HG02588 (cell line): ENCODE measurements at regions not wholly inside any gene's neighbourhood (a gene's known extent, or its start where the extent isn't known, plus 50 kb on each side); places are given as distances from the start of the nearest gene placed in this dataset.
"Not testable (repeated sequence)": the region's sequence is repeated elsewhere in the genome, so short reads cannot be mapped to it uniquely, and the experiment has no call there.

Experiments used
- ATAC-seq: cut with Tn5 transposase; IDR thresholded peaks from one replicate; pipeline ENCODE4 v1.9.1; 2021; ENCODE audit warnings: mild to moderate bottlenecking, moderate library complexity; ENCODE audit not compliant: unreplicated experiment

DNA sequence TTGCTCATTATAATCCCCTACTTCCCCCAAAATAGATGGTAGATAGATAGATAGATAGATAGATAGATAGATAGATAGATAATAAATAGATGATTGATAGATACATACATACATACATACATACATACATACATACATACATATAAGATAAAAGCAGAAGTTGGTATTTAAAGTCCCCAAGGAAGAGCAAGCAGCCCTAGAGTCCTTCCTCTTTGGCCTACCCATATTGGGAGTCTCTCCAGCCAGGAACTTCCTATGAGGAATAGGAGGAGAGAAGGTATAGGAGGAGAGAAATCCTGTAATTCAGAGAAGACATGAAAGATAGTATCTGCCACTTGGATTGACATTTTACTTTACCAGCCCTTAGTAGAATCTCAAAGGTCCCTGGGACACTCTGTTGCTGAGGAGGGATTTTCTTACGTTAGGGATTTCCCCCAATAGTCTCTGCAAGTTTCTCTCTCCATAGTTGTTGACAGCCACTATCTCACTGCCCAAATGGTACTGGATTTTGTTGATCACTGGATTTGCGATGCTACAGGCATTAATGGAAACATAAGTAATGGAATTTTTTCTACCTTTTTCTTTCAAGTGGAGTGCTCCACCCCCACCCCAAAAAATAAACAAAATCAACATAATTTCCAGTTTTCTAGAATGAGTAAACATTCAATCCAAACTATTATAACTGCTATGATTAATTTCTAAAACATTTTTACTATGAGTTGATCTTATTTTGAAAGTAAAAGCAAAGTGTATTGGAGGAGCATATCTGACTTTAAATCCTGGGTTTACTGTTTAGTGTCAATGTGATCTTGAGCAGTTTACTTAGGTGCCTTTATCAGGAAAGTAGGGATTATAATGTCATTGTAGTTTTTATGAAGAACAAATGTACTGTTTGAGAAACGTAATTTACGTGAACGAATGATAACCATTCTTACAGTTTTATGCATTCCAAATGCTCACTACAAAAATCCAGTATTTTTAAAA lies 93.2 kb upstream of the TNFSF4 start:
- ATAC-seq = no peak

DNA sequence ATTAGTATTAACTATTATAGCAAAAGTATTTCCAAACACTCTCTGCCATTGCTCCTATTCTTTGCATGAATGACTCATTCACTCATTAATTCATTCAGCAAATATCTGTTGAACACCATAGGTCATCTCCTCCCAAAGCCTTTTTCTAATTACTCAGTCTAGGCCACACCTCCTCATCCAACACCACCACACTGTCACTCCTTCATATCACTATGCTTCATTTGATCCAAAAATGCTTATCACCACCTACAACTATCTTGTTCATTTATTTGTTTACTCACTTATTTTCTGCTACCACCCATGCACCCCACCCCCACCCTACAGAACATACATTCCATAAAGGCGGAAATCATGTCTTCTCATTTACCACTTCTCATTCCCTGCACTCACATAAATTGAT lies 94.4 kb upstream of the TNFSF4 start:
- no peak for ATAC-seq

DNA sequence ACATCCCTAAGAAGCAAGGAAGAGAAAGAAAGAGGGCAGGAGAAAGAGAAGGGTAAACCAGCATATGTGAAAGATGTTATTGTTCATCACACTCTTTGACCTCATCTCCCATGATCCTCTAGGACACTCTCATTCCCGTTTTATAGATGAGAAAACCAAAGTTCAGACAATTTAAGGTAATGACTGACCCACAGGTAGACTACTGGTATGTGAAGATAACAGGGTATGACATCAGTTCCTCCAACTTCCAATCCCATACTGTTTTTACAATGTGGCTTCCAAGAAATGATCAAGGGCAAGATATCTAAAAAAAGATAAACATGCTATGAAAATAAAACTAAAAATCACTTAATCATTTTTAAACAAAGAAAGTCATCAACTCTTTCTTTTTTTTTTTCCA lies 95.2 kb upstream of the TNFSF4 start:
- no peak for ATAC-seq

DNA sequence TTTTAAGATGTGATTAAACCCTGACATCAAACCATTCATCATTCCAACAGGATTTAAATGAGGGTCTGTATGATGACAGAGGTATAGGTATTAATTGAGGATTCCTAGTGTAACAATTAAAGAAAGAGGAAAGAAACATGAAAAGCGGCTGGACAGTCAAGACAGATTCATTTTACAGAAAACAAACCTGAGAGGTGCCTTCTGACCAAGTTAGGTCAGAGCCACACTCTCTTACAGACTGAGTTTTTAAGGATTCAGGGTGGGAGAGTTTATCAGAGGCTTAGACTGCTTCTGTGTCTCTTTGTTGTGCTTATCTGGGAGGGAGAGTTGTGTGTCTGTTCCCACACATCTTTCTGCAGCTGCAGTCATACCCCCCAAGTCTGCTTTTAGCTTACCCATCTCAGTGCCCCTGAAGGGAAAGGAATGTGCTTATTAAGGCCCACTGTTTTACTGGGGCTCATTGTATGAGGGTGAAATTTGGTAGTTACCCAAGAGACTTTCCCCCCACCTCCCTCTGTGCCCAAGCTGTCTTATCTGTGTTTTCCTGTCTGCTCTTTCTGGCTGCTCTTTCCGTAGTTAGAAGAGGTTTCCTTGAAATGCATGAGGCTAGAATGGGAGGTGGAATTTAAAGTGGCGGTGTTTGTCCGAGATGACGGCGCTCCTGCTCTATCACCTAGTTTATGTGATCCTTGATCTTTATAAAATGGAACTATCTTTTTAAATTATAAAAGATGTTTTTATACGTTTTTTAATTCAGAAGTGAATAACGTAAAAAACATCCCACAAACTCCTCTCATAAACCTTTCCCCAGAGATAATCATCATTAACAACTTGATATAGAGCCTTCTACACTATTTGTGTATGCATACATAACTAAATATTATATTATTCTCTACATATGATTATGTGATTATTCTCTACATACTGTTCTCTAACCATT lies 96.0 kb upstream of the TNFSF4 start:
- no peak for ATAC-seq

DNA sequence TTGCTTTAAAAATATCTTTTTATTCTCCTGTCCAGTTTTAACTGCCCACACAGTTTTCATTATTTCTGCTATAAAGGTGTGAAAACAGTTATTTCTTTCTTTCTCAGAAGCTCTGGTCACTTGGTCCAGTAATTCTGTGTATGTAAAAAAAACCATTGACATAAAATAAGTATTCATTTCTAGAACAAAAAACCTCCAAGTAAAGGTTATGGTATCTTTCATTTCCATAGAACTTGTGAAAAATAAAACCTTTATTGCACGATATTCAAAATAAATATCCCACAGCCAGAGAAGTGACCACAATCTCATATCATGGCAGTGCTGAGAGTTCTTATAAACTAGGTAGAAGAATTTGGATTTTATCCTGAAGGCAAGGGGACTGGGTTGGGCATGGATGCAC lies 96.9 kb upstream of the TNFSF4 start:
- no peak for ATAC-seq

DNA sequence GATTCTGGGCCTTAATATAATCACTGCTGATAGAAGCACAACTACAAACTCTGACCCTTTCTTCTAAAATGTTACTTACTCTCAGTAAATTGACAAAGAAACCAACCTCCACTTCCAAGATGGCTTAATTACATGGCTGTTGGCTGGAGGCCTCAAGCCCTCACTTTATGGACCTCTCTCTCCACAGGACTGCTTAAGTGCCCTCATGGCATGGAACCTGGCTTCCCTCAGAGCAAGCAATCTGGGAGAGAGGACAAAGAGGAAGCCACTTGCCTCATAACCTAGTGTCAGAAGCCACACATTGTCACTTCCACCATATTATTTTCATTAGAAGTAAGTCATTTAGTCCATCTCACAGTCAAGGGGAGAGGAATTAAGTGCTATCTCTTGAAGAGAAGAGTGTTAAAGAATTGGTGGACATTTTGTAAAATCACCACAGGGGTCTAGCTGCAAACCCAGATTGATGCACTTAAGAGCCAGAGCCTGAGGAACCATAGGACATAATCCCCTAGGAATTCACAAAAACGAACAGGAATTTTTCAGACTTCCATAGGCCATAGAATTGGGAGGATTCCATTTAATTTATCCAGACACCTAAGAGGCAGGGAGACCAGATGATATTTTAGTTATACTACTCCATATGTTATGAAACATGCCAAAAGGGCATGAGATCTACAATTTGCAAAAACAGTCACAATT lies 97.5 kb upstream of the TNFSF4 start:
- no peak for ATAC-seq

DNA sequence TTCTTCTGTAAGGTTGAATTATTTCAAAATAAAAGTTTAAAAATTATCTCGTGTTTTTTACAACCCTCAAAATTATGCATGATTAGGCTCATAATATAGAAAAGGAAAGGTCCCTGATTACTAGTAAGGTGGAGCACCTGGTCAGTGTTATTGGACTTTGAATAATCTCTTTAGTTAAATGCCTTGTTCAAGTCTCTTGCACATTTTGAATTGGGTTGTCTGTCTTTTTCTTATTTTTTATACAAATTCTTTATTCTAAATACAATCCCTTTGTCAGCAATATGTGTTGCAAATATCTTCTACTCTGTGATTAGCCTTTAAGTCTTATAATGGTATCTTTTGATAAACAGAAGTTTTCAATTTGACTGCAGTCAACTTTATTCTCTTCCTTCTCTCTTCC lies 100.7 kb upstream of the TNFSF4 start:
- no peak for ATAC-seq

DNA sequence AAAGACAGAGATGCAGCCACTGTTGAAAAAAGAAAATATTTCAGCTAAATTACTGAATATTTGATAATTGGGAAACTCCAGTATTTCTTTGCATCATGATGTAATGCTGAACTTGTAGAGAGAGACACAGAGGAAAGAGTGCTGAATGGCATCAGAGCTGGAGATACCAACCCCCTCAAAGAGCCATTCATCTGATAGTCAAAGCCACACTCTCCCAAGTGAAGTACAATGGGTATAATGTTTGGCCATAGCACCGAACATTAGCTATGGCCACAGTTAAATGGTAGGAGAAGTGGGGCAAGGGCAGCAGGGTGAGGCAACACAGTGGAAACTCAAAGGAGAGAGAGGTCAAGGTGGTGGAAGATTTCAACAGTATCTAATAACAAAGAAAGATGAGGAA lies 107.5 kb upstream of the TNFSF4 start:
- ATAC-seq = no peak

DNA sequence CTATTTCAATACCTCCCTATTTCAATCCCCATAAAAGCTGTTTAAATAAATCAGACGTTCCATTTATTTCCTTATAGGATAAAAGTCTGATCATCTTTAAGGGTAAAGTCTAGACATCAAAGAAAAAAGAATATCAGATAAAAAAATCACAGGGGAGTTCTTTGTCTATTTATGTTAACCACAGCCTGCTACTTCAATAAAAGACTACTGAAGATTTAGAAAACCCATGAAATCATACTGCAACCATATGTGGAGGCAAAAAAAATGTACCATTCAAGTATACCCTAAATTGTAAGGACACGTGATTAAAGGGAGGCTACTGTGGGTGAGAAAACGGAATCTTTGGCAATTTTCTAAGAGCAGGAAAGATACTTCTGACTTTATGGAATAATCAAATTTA lies 108.2 kb upstream of the TNFSF4 start:
- no peak for ATAC-seq

DNA sequence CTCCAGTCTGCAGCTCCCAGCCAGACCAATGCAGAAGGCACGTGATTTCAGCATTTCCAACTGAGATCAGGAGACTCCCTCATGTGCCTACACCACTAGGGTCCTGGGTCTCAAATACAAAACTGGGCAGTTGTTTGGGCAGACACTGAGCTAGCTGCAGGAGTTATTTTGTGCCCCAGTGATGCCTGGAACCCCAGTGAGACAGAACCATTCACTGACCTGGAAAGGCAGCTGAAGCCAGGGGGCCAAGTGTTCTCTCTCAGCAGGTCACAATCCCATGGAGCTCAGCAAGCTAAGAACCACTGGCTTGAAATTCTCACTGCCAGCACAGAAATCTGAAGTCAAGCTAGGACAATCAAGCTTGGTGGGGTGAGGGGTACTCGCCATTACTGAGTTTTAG lies 111.7 kb upstream of the TNFSF4 start:
- no peak for ATAC-seq

DNA sequence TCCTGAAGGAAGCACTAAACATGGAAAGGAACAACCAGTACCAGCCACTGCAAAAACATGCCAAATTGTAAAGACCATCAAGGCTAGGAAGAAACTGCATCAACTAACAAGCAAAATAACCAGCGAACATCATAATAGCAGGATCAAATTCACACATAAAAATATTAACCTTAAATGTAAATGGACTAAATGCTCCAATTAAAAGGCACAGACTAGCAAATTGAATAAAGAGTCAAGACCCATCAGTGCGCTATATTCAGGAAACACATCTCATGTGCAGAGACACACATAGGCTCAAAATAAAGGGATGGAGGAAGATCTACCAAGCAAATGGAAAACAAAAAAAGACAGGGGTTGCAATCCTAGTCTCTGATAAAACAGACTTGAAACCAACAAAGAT lies 117.2 kb upstream of the TNFSF4 start:
- ATAC-seq = not testable (repeated sequence)

DNA sequence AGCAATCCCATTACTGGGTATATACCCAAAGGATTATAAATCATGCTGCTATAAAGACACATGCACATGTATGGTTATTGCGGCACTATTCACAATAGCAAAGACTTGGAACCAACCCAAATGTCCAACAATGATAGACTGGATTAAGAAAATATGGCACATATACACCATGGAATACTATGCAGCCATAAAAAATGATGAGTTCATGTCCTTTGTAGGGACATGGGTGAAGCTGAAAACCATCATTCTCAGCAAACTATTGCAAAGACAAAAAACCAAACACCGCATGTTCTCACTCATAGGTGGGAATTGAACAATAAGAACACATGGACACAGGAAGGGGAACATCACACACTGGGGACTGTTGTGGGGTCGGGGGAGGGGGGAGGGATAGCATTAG lies 120.9 kb upstream of the TNFSF4 start:
- ATAC-seq = not testable (repeated sequence)

DNA sequence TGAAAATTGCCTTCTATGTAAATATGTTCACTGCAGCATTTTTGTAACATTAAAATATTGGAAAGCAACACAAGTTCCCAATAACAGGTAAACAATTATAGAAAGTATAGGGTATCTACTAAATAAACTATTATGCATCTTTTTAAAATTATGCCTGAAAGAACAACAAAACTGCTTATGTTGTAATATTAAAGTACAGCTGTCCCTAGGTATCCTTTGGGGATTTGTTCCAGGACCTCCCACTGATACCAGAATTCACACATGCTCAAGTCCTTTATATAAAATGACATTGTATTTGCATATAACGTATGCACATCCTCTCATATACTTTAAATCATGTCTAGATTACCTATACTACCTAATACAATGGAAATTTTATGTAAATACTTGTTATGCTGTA lies 121.8 kb upstream of the TNFSF4 start:
- no peak for ATAC-seq

DNA sequence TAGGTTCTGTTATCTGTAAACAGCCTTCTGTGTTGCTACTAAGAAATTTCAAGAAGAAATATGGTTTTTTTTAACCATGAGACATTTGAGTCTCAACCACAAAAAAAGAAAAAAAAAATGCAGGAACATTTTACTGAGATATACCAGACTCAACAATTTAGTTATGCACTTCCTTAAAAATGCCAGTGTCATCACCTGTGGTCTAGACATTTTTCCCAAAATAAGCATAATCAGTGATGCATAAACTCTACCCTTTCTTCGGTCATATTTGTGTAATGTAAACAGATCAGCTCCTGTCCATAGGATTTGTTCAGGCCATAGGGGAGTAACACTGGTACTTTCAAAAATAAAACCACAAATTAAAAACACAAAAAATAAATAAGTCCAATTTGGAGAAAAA lies 122.6 kb upstream of the TNFSF4 start:
- ATAC-seq = no peak

DNA sequence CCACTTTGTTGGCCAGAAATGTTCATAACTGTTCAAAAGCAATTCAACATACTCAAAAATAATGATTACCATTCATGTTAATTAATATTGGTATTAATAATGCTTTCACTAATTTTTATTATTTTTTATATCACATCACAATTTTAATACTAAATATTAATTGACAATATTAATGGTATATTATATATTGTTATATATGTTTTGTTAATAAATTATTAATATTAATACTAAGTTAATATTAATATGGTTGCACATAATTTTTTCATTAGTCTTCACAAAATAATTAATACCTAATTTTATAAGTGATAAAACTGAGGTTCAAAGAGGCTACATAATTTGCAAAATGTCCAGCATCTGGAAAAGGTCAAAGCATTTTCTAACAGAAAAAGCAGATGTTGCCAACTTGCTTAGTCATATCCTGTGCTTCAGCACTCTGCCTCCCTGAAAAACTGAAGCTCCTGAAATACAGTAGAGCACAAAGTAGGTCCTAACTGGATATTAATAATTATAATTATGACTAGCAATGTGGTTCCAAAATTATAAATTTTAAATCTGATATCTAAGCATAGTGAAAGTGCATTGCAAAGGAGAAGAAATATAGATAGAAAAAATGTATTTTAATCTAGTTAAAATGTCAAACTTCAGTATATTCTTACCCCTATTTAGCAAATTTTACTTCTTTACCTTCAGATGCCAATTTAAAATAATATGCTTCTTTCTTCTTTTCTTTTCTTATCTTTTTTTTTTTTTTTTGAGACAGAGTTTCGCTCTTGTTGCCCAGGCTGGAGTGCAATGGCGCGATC lies 123.2 kb upstream of the TNFSF4 start:
- no peak for ATAC-seq

DNA sequence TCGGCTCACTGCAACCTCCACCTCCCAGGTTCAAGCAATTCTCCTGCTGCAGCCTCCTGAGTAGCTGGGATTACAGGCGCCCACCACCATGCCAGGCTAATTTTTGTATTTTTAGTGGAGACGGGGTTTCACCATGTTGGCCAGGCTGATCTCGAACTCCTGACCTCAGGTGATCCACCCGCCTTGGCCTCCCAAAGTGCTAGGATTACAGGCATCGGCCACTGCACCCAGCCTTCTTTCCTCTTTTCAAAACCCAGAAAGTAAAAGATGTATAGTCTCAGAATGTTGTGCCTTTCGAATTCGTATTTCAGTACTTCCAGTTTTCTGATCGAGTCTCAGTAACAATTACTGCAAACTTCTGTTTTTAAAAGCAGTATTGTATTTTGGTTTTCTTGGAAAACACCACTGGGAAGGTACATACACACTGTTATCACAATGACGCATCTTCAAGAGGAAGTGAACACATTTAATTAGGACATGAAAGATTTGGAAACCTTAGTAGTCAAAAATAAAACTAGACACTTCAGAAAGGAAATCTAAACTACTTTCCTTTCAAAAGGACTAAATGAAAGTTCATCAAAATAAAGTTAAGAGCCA lies 123.9 kb upstream of the TNFSF4 start:
- ATAC-seq = not testable (repeated sequence)

DNA sequence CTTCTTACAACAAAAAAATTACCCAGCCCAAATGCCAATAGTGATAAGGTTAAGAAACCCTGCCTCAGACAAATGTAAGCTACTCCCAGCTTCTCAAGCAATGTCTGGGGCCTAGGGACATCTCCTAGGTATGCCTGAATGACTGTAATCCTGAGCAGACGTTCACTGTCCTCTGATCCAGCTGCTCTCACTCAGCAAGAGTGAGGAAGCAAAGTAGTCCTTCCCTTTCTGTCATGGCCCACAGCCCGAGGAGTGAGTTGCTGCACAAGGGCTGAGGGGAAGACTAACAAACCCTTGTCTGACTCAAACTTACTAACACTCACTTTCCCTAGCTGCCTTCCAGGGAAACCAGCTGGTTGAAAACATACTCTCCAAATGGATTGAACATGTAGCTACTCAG lies 124.9 kb upstream of the TNFSF4 start:
- ATAC-seq = no peak

DNA sequence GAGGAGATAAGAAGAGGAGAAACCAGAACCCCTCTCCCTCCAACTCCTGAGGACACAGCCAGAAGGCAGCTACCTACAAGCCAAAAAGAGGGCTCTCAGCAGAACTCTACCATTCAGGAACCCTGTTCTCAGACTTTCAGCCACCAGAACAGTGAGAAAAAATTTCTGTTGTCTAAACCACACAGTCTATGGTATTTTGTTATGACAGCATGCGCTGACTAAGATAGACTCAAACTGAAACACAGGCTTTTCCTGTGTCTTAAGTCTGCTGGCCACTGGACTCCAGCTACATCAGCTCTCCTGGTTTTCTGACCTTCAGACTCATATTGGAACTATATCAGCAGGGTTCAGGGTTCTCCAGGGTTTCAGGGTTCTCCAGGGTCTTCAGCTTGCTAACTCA lies 126.5 kb upstream of the TNFSF4 start:
- ATAC-seq = peak; percentile 73

DNA sequence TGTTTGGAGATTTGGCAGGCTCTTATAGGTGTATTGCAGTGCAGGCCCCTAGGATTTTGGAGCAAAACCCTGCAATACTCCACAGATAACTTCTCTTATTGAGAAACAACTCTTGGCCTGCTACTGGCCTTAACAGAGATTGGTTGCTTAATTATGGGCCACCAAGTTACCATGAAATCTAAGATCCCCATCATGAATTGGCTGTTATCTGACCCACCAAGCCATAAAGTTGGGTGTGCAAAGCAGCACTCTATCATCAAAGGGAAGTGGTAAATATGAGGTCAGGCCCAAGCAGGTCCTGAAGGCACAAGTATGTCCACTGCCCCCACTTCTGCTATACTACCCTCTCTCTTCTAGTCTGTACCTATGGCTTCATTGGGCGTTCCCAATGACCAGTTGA lies 130.0 kb upstream of the TNFSF4 start:
- no peak for ATAC-seq

DNA sequence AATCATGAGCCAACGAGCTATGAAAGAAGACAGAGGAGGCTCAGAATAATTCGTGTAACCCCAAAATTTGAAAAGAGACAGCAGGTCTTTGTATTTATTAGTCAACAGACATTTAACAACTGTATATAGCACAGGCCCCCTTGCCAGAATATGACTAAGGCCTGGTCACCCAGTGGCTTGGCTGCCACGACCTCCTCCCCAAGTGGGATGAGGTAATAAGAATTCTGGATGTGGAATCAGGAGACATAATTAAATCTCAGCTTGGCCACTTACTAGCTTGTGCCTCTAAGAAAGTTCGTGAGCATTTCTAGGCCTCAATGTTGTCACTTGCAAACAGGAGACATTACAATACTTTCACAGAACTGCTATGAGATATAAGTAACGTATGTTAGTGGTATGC lies 134.2 kb upstream of the TNFSF4 start:
- ATAC-seq = no peak
